ENCODE measurements at regions not wholly inside any gene's neighbourhood (a gene's known extent, or its start where the extent isn't known, plus 50 kb on each side); places are given as distances from the start of the nearest gene placed in this dataset.

- TF ChIP-seq POLR2A (IDR thresholded peaks at IDR 0.05; ENCODE audit: low read depth, low read length) (no peak), TAF1 (IDR thresholded peaks at IDR 0.05; ENCODE audit: borderline replicate concordance, low read depth, low read length) (no peak)
Measured at GRCh38 chr4:96052827-96053226, 212.9 kb downstream of the PDHA2 start.
